Kidney epithelial cell (primary cell): ENCODE measurements at regions not wholly inside any gene's neighbourhood (a gene's known extent, or its start where the extent isn't known, plus 50 kb on each side); places are given as distances from the start of the nearest gene placed in this dataset.

Experiments used
- DNase-seq: peaks from one replicate; pipeline ENCODE4 v3.0.0-alpha.2; 2010; ENCODE audit warnings: low read depth
- H3K27me3 ChIP-seq: 2 replicates; pipeline ENCODE4 v1.6.0; 2011; ENCODE audit warnings: low read length; ENCODE audit not compliant: control insufficient read depth, insufficient read depth
- H3K36me3 ChIP-seq: 2 replicates; pipeline ENCODE4 v1.5.1; 2011; ENCODE audit warnings: low read length; ENCODE audit not compliant: control insufficient read depth, insufficient read depth
- H3K4me3 ChIP-seq: 2 replicates; pipeline ENCODE4 v1.5.1; 2011; ENCODE audit warnings: low read depth, mild to moderate bottlenecking, control low read depth, low read length
- TF ChIP-seq, protein P1 (sequence below): IDR thresholded peaks from 2 replicates; pipeline ENCODE4 v1.5.1; 2011; ENCODE audit warnings: mild to moderate bottlenecking, moderate library complexity, low read length, control low read depth, inconsistent platforms; ENCODE audit not compliant: insufficient read depth, poor library complexity, severe bottlenecking

DNA sequence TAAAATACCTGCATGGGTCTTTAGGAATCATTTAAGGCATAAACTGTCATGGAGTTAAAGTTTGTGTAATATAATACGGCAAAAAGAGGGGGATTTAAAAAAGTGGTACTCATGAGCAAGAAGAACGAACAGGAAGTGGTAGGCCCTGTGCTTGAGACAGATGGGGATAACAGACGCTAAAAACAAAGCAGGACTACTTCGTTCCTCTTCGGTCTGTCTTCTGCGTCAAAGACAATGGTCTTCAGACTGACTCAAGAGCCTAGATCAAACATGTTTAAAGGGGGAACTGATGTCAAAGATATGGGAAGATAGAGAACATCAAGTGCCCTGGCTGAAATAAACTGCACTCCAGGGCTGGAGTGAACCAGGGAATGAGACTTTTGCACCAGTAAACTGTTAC, 59.8 kb upstream of the RFX3 start:
- Histone ChIP-seq H3K36me3 (no peaks in the 10 kb centered on the region), H3K27me3 (no peaks in the 10 kb centered on the region), H3K4me3 (no peak overlapping the region)
- no peak for DNase-seq
- TF ChIP-seq, protein P1, sequence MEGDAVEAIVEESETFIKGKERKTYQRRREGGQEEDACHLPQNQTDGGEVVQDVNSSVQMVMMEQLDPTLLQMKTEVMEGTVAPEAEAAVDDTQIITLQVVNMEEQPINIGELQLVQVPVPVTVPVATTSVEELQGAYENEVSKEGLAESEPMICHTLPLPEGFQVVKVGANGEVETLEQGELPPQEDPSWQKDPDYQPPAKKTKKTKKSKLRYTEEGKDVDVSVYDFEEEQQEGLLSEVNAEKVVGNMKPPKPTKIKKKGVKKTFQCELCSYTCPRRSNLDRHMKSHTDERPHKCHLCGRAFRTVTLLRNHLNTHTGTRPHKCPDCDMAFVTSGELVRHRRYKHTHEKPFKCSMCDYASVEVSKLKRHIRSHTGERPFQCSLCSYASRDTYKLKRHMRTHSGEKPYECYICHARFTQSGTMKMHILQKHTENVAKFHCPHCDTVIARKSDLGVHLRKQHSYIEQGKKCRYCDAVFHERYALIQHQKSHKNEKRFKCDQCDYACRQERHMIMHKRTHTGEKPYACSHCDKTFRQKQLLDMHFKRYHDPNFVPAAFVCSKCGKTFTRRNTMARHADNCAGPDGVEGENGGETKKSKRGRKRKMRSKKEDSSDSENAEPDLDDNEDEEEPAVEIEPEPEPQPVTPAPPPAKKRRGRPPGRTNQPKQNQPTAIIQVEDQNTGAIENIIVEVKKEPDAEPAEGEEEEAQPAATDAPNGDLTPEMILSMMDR, result no peak

DNA sequence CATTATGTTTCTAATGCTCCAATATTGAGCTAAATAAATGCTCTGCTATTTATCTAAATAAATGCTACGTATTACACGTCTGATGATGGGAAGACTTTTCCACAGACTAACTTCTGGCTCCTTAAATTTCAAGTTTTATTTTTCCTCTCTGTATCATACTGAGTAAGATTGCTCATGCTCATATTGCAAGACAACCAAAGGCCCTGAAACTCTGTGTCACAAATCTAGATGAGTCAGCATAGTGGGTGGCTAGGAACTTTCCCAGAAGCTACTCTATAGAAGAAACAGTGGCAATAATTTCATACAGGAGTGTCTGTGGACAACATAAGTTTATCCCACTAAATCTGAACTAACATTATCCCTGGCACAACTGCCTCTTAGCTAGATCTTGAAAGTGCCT, 53.0 kb upstream of the RFX3 start:
- Histone ChIP-seq H3K4me3 (no peak overlapping the region), H3K27me3 (no peaks in the 10 kb centered on the region), H3K36me3 (no peaks in the 10 kb centered on the region)
- TF ChIP-seq, protein P1, result no peak
- peak; percentile 1 for DNase-seq

DNA sequence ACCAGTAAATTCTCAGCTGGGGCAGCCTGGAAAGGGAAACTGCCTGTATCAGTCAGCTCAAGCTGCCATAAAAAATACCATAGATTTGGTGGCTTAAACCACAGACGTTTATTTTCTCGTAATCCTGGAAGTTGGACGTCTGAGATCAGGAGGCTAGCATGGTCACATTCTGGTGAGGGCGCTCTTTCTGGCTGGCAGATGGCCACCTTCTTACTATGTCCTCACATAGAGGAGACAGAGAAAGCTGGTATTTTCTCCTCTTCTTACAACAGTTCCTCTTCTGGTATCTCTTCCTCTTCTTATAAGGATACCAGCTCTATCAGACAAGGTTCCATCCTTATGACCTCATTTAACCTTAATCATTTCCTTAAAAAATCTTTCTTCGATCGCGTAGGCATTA, 50.5 kb upstream of the RFX3 start:
- Histone ChIP-seq H3K27me3 (no peaks in the 10 kb centered on the region), H3K4me3 (no peak overlapping the region), H3K36me3 (no peaks in the 10 kb centered on the region)
- TF ChIP-seq, protein P1, result no peak
- DNase-seq, result no peak

DNA sequence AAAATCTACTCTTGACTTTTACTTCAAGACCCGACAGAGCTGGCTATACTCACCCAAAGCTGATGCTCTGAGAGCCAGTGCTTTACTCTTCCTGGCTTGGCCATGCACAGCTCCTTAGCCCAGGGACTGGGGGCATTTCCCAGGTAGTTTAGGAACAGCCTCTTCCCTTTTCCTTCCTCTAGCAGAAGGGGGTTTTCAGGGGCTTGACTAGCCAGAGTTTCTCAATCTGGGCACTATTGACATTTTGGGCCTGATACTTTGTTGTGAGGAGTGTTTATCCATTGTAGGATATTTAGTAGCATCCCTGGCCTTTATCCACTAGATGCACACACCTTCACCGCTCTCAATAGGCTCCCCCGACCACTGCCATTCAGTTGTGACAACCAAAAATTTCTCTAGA, 50.0 kb upstream of the RFX3 start:
- no peak overlapping the region for H3K4me3 ChIP-seq
- no peaks in the 10 kb centered on the region for H3K27me3 ChIP-seq
- DNase-seq, result no peak
- TF ChIP-seq, protein P1, result no peak
- H3K36me3 ChIP-seq, result no peaks in the 10 kb centered on the region
